HepG2 (cell line): ENCODE measurements at regions not wholly inside any gene's neighbourhood (a gene's known extent, or its start where the extent isn't known, plus 50 kb on each side); places are given as distances from the start of the nearest gene placed in this dataset.

Experiments used
- ATAC-seq: fragments of 200-7000 bp; cut with Tn5 transposase; 3 replicates; pipeline ENCODE4 v1.9.1; 2020; ENCODE audit warnings: mild to moderate bottlenecking, moderate library complexity
- BruUV-seq: library from RNA; stranded (reverse); fragments of 400-500 nt; replicated peaks from 2 replicates; lab custom pipeline; 2021; lab: Mats Ljungman, UMichigan
- CTCF ChIA-PET: fragments of 300-600 bp; formaldehyde crosslinking; extraction: SDS; loops from one replicate; lab custom pipeline; 2021; ENCODE audit warnings: low total read pairs, inconsistent platforms, low intra/inter-chr PET ratio; lab: Yijun Ruan, JAX
- POLR2A ChIA-PET: fragments of 350-600 bp; sonication (Branson Sonifier 250); formaldehyde crosslinking; loops from one replicate; lab custom pipeline; 2020; ENCODE audit warnings: antibody characterized with exemption, inconsistent platforms; lab: Yijun Ruan, JAX
- DNase-seq: peaks from one replicate; pipeline ENCODE4 v3.0.0-alpha.2; 2015; ENCODE audit warnings: low spot score
- FAIRE-seq: peaks from 3 replicates; lab custom pipeline; 2011; peaks lifted over from hg19 to GRCh38; lab: Jason Lieb, UNC
- H2AFZ ChIP-seq: one replicate; pipeline ENCODE4 v1.6.1; 2011; ENCODE audit warnings: low read length, inconsistent platforms
- H3K27ac ChIP-seq: fragments of 300-600 bp; 3 replicates; pipeline ENCODE4 v1.8.0; 2011; ENCODE audit warnings: mixed run types, mild to moderate bottlenecking, mixed read lengths, low read length, inconsistent platforms; ENCODE audit not compliant: insufficient read depth; ENCODE audit errors: extremely low read length
- H3K27me3 ChIP-seq, 2 experiments: fragments of 200-600 bp in 1 of 2; 2 replicates in 1 of 2; 3 replicates in 1 of 2; pipeline versions ENCODE4 v1.6.0 to v1.8.0; 2011; ENCODE audit warnings: low read length in 2 of 2, mild to moderate bottlenecking in 2 of 2, moderate library complexity in 2 of 2, inconsistent platforms in 1 of 2; ENCODE audit not compliant: insufficient read depth in 2 of 2, control insufficient read depth in 1 of 2
- H3K36me3 ChIP-seq, 2 experiments: fragments of 200-600 bp in 1 of 2; replicated peaks in 1 of 2; 2 replicates in 1 of 2; 3 replicates in 1 of 2; pipeline versions ENCODE4 v1.5.1 to v1.8.0; 2011; ENCODE audit warnings: low read length in 2 of 2, inconsistent platforms in 1 of 2; ENCODE audit not compliant: insufficient read depth in 2 of 2, control insufficient read depth in 1 of 2
- H3K4me1 ChIP-seq: 2 replicates; pipeline ENCODE4 v1.5.1; 2012; ENCODE audit warnings: low read length, inconsistent platforms; ENCODE audit not compliant: insufficient read depth
- H3K4me2 ChIP-seq: 2 replicates; pipeline ENCODE4 v1.6.0; 2011; ENCODE audit warnings: low read depth, low read length, inconsistent platforms
- H3K4me3 ChIP-seq, 3 experiments: fragments of 200-600 bp in 1 of 3; sonication (generic), shearing (Covaris generic) in 1 of 3; replicated peaks in 1 of 3; 2 replicates each; pipeline ENCODE4 v1.5.1; 2011 to 2016; ENCODE audit warnings: low read length in 3 of 3, inconsistent platforms in 2 of 3, low read depth in 2 of 3, mild to moderate bottlenecking in 2 of 3, control low read depth in 1 of 3, mixed read lengths in 1 of 3; ENCODE audit not compliant: insufficient read depth in 1 of 3
- H3K79me2 ChIP-seq: one replicate; pipeline ENCODE4 v1.6.1; 2011; ENCODE audit warnings: low read length, inconsistent platforms; ENCODE audit not compliant: insufficient read depth
- H3K9ac ChIP-seq: 2 replicates; pipeline ENCODE4 v1.6.0; 2011; ENCODE audit warnings: mild to moderate bottlenecking, low read depth, low read length, inconsistent platforms; ENCODE audit not compliant: insufficient read depth
- H3K9me3 ChIP-seq: 2 replicates; pipeline ENCODE4 v1.5.1; 2012; ENCODE audit warnings: mild to moderate bottlenecking, low read length
- H4K20me1 ChIP-seq: 2 replicates; pipeline ENCODE4 v1.6.0; 2011; ENCODE audit warnings: inconsistent platforms, mild to moderate bottlenecking, low read length, moderate library complexity; ENCODE audit not compliant: insufficient read depth
- ESRRA ChIP-seq: sonication (generic); formaldehyde crosslinking; IDR thresholded peaks from 2 replicates; pipeline ENCODE4 v1.5.1; 2020; ENCODE audit warnings: mild to moderate bottlenecking, low read depth, missing genetic modification reagents
- REST ChIP-seq, 2 experiments: IDR thresholded peaks; 2 replicates each; pipeline ENCODE4 v1.6.1; 2011 to 2012; ENCODE audit warnings: low read length in 2 of 2, borderline replicate concordance in 1 of 2, low read depth in 1 of 2, mild to moderate bottlenecking in 1 of 2, moderate library complexity in 1 of 2
- SIN3B ChIP-seq: fragments of 150-350 bp; IDR thresholded peaks from 2 replicates; pipeline ENCODE4 v1.6.1; 2014; ENCODE audit warnings: low read length
- TEAD3 ChIP-seq: optimal IDR thresholded peaks from 2 replicates; pipeline ENCODE3; 2016; ENCODE audit warnings: borderline replicate concordance
- ZBTB21 ChIP-seq: sonication (generic); formaldehyde crosslinking; IDR thresholded peaks from 2 replicates; pipeline ENCODE4 v1.4.0; 2020; ENCODE audit warnings: missing genetic modification reagents
- ZNF33B ChIP-seq: sonication (generic); formaldehyde crosslinking; IDR thresholded peaks from 2 replicates; pipeline ENCODE4 v1.5.1; 2020; ENCODE audit warnings: mild to moderate bottlenecking, missing genetic modification reagents
- ZNF724P ChIP-seq: sonication (generic); formaldehyde crosslinking; IDR thresholded peaks from 2 replicates; pipeline ENCODE4 v1.8.0; 2022; ENCODE audit warnings: missing genetic modification reagents, borderline replicate concordance
- ZNF772 ChIP-seq: sonication (generic); formaldehyde crosslinking; IDR thresholded peaks from 2 replicates; pipeline ENCODE4 v1.5.0; 2020; ENCODE audit warnings: mild to moderate bottlenecking, missing genetic modification reagents
- ZNF780A ChIP-seq: sonication (generic); formaldehyde crosslinking; IDR thresholded peaks from 2 replicates; pipeline ENCODE4 v1.8.0; 2022; ENCODE audit warnings: mild to moderate bottlenecking, missing genetic modification reagents, moderate library complexity
- WGBS: methylation state at CpG from one replicate; pipeline ENCODE4 v1.1.6; 2017; ENCODE audit warnings: low lambda C conversion rate; 5-methylcytosine and 5-hydroxymethylcytosine counted together
- in situ Hi-C: cut with HindIII; loops from 2 replicates; pipeline ENCODE4 v1.10.0; 2017; ENCODE audit warnings: low pct_unique_long_range_greater_than_20kb; ENCODE audit not compliant: extremely low pct_ligation_motif_present
- intact Hi-C: fragments of 100-400 bp; cut with micrococcal nuclease; formaldehyde crosslinking; loops from one replicate; pipeline ENCODE4 v1.10.0; 2022; ENCODE audit not compliant: unreplicated experiment
- TF ChIP-seq, protein P1 (sequence below): IDR thresholded peaks from 2 replicates; pipeline ENCODE4 v1.6.1; 2018; ENCODE audit warnings: missing genetic modification reagents, mild to moderate bottlenecking, missing compliant biosample characterization
- TF ChIP-seq, protein P2 (sequence below): sonication (generic); formaldehyde crosslinking; IDR thresholded peaks from 2 replicates; pipeline ENCODE4 v1.5.0; 2020; ENCODE audit warnings: missing genetic modification reagents
- TF ChIP-seq, protein P3 (sequence below): sonication (generic); formaldehyde crosslinking; IDR thresholded peaks from 2 replicates; pipeline ENCODE4 v1.8.1; 2022; ENCODE audit warnings: mild to moderate bottlenecking, missing genetic modification reagents

GRCh38 chr3:75978686-75979085 is 193.3 kb upstream of the ZNF717 start:
- Histone ChIP-seq H3K36me3 (no peaks in the 10 kb centered on the region), H2AFZ (no peak overlapping the region), H4K20me1 (no peaks in the 10 kb centered on the region), H3K9me3 (peaks cover 72% of the 10 kb centered on the region), H3K27me3 (no peaks in the 10 kb centered on the region), H3K4me2 (no peak overlapping the region), H3K4me1 (no peaks in the 10 kb centered on the region), H3K79me2 (no peaks in the 10 kb centered on the region), H3K4me3 (no peak overlapping the region), H3K9ac (no peak overlapping the region), H3K27ac (no peak overlapping the region)
- no TSS peak for BruUV-seq
- ChIA-PET POLR2A (no interaction called here), CTCF (no interaction called here)
- TF ChIP-seq, protein P1, sequence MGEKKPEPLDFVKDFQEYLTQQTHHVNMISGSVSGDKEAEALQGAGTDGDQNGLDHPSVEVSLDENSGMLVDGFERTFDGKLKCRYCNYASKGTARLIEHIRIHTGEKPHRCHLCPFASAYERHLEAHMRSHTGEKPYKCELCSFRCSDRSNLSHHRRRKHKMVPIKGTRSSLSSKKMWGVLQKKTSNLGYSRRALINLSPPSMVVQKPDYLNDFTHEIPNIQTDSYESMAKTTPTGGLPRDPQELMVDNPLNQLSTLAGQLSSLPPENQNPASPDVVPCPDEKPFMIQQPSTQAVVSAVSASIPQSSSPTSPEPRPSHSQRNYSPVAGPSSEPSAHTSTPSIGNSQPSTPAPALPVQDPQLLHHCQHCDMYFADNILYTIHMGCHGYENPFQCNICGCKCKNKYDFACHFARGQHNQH (CRISPR knock-in tag): no peak
- TF ChIP-seq REST (IDR thresholded peaks at IDR 0.05; ENCODE audit: borderline replicate concordance in 1 of 2, low read depth in 1 of 2, low read length in 2 of 2): no peak
- ATAC-seq: no peak
- WGBS: 0% methylated on average over 4 of the region's 4 CpGs
- intact Hi-C loops (no loop called here), in situ Hi-C loops (no loop called here)
- DNase-seq: no peak
- FAIRE-seq: no peak

DNA sequence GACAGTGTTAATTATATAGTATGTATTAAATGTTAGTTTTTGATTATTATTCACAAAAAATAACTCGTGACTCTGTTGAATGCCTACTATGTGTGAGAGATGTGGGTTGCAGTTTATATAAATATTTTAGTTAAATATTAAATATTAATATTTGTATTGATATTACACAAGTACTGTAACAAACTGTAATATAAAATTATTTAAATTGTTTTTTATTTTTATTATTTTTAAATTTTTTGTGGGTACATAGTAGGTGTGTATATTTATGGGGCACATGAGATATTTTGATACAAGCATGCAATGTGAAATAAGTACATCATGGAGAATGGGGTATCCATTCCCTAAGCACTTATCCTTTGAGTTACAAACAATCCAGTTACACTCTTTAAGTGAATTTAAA is 196.1 kb upstream of the ZNF717 start:
- no TSS peak for BruUV-seq
- Histone ChIP-seq H4K20me1 (no peaks in the 10 kb centered on the region), H3K79me2 (no peaks in the 10 kb centered on the region), H3K27me3 (no peaks in the 10 kb centered on the region), H3K9ac (no peak overlapping the region), H3K4me3 (no peak overlapping the region), H3K4me2 (no peak overlapping the region), H2AFZ (no peak overlapping the region), H3K27ac (no peak overlapping the region), H3K9me3 (peaks cover 69% of the 10 kb centered on the region), H3K36me3 (no peaks in the 10 kb centered on the region), H3K4me1 (no peaks in the 10 kb centered on the region)
- ChIA-PET CTCF (no interaction called here), POLR2A (no interaction called here)
- intact Hi-C loops: no loop called here
- 2% methylated on average over 1 of the region's 1 CpG for WGBS
- no peak for ATAC-seq
- in situ Hi-C loops: no loop called here
- DNase-seq: no peak
- no peak for FAIRE-seq
- TF ChIP-seq ZNF33B (CRISPR knock-in tag) (no peak), TEAD3 (CRISPR knock-in tag) (no peak), ZNF772 (CRISPR knock-in tag) (no peak), ZNF780A (CRISPR knock-in tag) (no peak), ZNF724P (no peak), SIN3B (no peak), ESRRA (CRISPR knock-in tag) (no peak), ZBTB21 (no peak)
- TF ChIP-seq, protein P2, sequence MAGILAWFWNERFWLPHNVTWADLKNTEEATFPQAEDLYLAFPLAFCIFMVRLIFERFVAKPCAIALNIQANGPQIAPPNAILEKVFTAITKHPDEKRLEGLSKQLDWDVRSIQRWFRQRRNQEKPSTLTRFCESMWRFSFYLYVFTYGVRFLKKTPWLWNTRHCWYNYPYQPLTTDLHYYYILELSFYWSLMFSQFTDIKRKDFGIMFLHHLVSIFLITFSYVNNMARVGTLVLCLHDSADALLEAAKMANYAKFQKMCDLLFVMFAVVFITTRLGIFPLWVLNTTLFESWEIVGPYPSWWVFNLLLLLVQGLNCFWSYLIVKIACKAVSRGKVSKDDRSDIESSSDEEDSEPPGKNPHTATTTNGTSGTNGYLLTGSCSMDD: no peak
- TF ChIP-seq, protein P3, sequence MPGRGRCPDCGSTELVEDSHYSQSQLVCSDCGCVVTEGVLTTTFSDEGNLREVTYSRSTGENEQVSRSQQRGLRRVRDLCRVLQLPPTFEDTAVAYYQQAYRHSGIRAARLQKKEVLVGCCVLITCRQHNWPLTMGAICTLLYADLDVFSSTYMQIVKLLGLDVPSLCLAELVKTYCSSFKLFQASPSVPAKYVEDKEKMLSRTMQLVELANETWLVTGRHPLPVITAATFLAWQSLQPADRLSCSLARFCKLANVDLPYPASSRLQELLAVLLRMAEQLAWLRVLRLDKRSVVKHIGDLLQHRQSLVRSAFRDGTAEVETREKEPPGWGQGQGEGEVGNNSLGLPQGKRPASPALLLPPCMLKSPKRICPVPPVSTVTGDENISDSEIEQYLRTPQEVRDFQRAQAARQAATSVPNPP (CRISPR knock-in tag): no peak
